WTC11 (cell line): ENCODE measurements at regions not wholly inside any gene's neighbourhood (a gene's known extent, or its start where the extent isn't known, plus 50 kb on each side); places are given as distances from the start of the nearest gene placed in this dataset.

Source experiments
- ATF1 ChIP-seq: sonication (generic); formaldehyde crosslinking; IDR thresholded peaks from 2 replicates; pipeline ENCODE4 v1.8.1; 2023; ENCODE audit warnings: mild to moderate bottlenecking, moderate library complexity, missing genetic modification reagents
- CBFB ChIP-seq: sonication (generic); formaldehyde crosslinking; IDR thresholded peaks from 2 replicates; pipeline ENCODE4 v1.8.1; 2022; ENCODE audit warnings: mild to moderate bottlenecking, low read depth, missing genetic modification reagents
- CREB1 ChIP-seq: sonication (generic); formaldehyde crosslinking; IDR thresholded peaks from 2 replicates; pipeline ENCODE4 v1.8.0; 2023; ENCODE audit warnings: mild to moderate bottlenecking, missing genetic modification reagents
- CTCF ChIP-seq: fragments of 200-600 bp; IDR thresholded peaks from 2 replicates; pipeline ENCODE4 v1.8.0; 2022; ENCODE audit warnings: antibody characterized with exemption
- E2F1 ChIP-seq: sonication (generic); formaldehyde crosslinking; IDR thresholded peaks from 2 replicates; pipeline ENCODE4 v1.8.0; 2022; ENCODE audit warnings: mild to moderate bottlenecking, missing genetic modification reagents
- GRHL2 ChIP-seq: fragments of 250-450 bp; sonication (Bioruptor Pico); IDR thresholded peaks from 2 replicates; pipeline ENCODE4 v1.8.0; 2022; ENCODE audit warnings: mild to moderate bottlenecking, moderate library complexity; ENCODE audit not compliant: insufficient replicate concordance, severe bottlenecking
- JUN ChIP-seq: sonication (generic); formaldehyde crosslinking; IDR thresholded peaks from 2 replicates; pipeline ENCODE4 v1.8.0; 2023; ENCODE audit warnings: mild to moderate bottlenecking, missing genetic modification reagents
- MAX ChIP-seq: sonication (generic); formaldehyde crosslinking; IDR thresholded peaks from 2 replicates; pipeline ENCODE4 v1.8.0; 2022; ENCODE audit warnings: mild to moderate bottlenecking, missing genetic modification reagents
- ZNF317 ChIP-seq: sonication (generic); formaldehyde crosslinking; IDR thresholded peaks from 2 replicates; pipeline ENCODE4 v1.8.1; 2023; ENCODE audit warnings: low read depth, mild to moderate bottlenecking, moderate library complexity, missing genetic modification reagents, borderline replicate concordance
- TF ChIP-seq, protein P1 (sequence below): sonication (generic); formaldehyde crosslinking; IDR thresholded peaks from 2 replicates; pipeline ENCODE4 v1.8.1; 2023; ENCODE audit warnings: mild to moderate bottlenecking, moderate library complexity, missing genetic modification reagents

DNA sequence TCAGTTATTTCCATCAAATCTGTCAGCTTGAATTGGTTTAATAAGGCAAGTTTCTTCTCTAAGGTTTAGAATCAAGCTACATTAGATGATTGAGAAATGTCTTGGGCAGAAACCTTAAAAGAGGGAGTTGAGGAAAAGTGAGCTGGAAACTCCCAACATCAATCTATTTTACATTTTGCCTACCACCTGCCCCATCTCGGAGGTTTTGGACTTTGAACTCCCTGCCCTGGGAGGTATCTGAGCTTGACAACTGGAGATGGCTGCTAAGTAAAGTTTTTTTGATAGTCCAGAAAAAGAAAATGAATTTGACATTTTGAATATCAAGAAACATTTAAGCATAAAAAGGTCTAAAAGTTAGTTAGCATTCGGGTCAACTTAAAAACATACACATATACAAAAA is 234.2 kb downstream of the NFKBIZ start:
- no peak for TF ChIP-seq CTCF
- no peak for TF ChIP-seq JUN (CRISPR knock-in tag)
- TF ChIP-seq E2F1 (CRISPR knock-in tag): no peak
- TF ChIP-seq GRHL2 (CRISPR knock-in tag): no peak
- TF ChIP-seq, protein P1, sequence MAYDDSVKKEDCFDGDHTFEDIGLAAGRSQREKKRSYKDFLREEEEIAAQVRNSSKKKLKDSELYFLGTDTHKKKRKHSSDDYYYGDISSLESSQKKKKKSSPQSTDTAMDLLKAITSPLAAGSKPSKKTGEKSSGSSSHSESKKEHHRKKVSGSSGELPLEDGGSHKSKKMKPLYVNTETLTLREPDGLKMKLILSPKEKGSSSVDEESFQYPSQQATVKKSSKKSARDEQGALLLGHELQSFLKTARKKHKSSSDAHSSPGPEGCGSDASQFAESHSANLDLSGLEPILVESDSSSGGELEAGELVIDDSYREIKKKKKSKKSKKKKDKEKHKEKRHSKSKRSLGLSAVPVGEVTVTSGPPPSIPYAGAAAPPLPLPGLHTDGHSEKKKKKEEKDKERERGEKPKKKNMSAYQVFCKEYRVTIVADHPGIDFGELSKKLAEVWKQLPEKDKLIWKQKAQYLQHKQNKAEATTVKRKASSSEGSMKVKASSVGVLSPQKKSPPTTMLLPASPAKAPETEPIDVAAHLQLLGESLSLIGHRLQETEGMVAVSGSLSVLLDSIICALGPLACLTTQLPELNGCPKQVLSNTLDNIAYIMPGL (CRISPR knock-in tag): no peak
- TF ChIP-seq ZNF317 (CRISPR knock-in tag): no peak
- no peak for TF ChIP-seq ATF1 (CRISPR knock-in tag)
- TF ChIP-seq CREB1 (CRISPR knock-in tag): no peak
- no peak for TF ChIP-seq CBFB
- no peak for TF ChIP-seq MAX (CRISPR knock-in tag)
